Fibroblast of mammary gland (primary cell): ENCODE measurements at regions not wholly inside any gene's neighbourhood (a gene's known extent, or its start where the extent isn't known, plus 50 kb on each side); places are given as distances from the start of the nearest gene placed in this dataset.

Experiments
- DNase-seq: peaks from one replicate; pipeline ENCODE4 v3.0.0-alpha.2; 2010; ENCODE audit warnings: low read depth
- H3K4me3 ChIP-seq: 2 replicates; pipeline ENCODE4 v1.5.1; 2011; ENCODE audit warnings: low read depth, mild to moderate bottlenecking, low read length, moderate library complexity; ENCODE audit not compliant: control insufficient read depth
- CTCF ChIP-seq: conservative IDR thresholded peaks from 2 replicates; pipeline ENCODE4 v1.5.1; 2011; ENCODE audit warnings: low read depth, low read length, inconsistent platforms; ENCODE audit not compliant: control insufficient read depth, insufficient read depth

DNA sequence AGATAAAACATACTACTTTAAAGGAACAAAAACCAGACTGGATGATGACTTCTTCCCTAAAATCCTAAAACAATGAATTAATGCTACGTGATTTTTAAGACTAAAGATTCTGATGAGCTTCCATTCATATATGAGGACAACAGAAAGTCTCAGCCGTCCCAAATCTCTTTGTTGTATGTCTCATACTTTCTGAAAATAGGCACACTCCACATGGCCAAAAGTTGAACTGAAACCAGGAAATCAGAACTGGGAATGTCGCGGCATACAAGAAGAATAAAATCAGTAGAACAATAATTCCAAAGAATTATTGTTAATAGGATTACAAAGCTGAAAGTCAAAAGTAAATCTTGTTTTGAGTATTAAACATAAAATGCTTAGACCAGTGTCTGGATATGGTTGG is 195.4 kb upstream of the GHITM start:
- H3K4me3 ChIP-seq = no peak overlapping the region
- no peak for DNase-seq
- TF ChIP-seq CTCF = no peak

DNA sequence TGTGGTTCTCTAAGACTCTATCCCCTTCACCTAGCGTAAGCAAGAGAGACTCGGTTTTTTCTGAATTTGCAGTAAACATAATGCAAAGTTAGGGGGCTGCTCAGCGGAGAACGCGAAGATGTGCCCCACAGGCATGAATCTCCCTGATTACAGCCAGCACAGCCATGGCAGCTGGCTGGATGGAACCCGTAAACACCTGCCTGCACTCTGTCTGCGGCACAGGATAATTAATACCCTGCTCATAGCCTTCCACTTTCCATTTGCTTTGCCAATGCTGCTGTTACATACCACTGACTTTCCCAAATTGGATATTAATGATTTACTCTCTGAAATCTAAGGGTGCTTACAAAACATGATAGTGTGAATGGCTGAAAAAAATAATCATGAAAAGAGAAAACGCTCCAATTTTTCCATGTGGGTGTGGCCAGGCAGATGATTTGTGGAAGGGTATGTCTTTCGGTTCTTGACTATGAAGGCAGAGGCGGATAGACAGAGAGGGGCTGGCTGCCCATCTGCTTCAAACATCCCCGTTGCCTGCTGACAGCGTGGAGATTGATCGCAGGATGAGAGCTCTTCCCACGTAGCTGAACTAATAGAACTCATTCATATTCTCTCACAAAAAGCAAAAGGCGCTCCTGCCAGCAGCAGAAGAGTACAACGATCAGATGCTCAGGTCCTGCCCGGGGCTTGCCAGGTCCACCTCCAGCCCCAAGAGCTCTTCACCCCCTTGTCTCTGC is 193.2 kb upstream of the GHITM start:
- no peak overlapping the region for H3K4me3 ChIP-seq
- no peak for DNase-seq
- TF ChIP-seq CTCF = no peak

GRCh38 chr10:83952314-83952713 is 187.0 kb upstream of the GHITM start:
- H3K4me3 ChIP-seq = no peak overlapping the region
- TF ChIP-seq CTCF = no peak
- DNase-seq = no peak

DNA sequence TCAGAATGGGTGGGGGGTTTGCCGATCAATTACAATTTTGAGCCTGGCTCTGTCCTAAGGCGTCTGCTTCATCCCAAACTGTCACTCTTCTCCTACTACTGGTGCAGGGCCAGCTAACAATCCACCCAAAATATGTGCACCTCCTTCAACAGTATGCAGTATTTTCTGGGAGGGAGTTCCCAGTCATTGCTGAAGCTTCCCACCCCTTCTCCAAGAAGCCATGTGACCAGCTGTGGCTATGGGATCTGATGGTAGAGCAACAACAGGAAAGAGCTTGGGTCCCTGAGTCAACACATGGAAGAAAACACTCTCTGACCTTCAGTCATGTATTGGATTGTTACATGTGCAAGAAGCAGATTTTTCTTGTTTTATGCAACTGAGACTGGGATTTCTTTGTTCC is 185.7 kb upstream of the GHITM start:
- DNase-seq = no peak
- no peak for TF ChIP-seq CTCF
- no peak overlapping the region for H3K4me3 ChIP-seq

- no peak overlapping the region for H3K4me3 ChIP-seq
- TF ChIP-seq CTCF = no peak
- no peak for DNase-seq
Measured at GRCh38 chr10:83954193-83954799, 185.0 kb upstream of the GHITM start.

DNA sequence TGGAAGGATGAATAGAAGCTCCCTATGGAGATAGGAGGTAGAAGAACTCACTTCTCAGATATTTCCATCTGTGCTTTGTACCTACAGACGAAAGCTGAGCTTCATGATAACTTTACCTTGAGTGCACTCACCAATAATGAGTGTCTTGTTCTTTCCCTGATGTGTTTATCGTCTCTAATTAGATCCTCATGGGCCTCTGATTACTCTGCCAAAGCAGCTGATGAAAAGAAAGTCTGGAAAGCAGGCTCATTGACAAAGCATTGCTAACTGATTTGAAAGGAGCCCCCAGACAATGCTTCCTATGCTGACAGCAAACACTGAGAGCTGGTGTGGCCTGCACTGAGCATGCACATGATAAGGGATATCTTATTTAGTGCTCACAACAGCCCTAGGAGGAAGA is 183.9 kb upstream of the GHITM start:
- TF ChIP-seq CTCF = no peak
- H3K4me3 ChIP-seq = no peak overlapping the region
- no peak for DNase-seq
